GM12875 (cell line): ENCODE measurements at regions not wholly inside any gene's neighbourhood (a gene's known extent, or its start where the extent isn't known, plus 50 kb on each side); places are given as distances from the start of the nearest gene placed in this dataset.

ENCODE experiments used
- H3K4me3 ChIP-seq: one replicate; pipeline ENCODE4 v1.5.1; 2011; ENCODE audit warnings: low read depth, low read length, control low read depth
- TF ChIP-seq, protein P1 (sequence below): IDR thresholded peaks from 2 replicates; pipeline ENCODE4 v1.5.1; 2011; ENCODE audit warnings: low read depth, mild to moderate bottlenecking, control low read depth, inconsistent platforms, low read length, moderate library complexity, borderline replicate concordance; ENCODE audit not compliant: insufficient read depth

DNA sequence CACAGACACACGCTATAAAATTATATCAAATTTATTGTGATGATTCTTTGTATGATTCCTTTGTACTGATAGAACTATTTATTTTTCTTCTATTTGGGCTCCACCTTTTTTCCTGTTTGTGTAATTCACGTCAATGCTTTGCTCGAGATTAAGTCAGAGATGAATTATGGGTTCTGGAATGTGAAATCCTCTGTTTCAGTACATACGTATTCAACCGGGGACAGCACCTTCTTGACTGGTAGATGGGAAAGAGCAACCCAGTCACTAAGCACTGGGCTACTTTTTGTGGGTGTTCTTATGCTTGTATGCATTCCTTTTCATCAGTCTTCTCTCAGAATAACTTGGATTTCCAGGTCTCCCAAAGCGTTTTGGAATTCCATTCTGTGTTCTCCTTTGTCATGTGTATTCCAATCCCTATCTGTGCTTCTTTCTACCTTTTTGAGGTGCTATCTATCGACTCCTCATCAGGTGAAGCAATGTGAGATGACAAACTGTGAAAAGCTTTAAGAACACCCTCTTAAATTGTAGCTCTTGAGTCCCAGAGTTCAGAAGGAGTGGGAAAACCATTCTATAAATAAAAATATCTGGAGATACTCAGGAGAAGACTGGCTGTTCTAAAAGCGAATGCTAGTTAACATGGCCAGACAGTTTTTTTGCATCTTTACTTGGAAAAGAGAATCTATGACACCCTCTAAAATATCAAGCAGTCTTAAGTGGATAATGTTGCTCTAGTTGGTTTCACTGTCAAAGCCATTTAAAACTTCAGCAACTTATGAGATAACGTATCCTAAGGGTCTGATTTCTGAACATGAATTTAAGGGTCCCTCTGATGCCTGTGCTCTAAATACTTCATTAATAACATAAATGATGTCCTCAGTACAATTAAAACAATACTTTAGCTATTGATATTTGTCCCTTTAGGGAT lies 197.7 kb upstream of the PREP start:
- TF ChIP-seq, protein P1, sequence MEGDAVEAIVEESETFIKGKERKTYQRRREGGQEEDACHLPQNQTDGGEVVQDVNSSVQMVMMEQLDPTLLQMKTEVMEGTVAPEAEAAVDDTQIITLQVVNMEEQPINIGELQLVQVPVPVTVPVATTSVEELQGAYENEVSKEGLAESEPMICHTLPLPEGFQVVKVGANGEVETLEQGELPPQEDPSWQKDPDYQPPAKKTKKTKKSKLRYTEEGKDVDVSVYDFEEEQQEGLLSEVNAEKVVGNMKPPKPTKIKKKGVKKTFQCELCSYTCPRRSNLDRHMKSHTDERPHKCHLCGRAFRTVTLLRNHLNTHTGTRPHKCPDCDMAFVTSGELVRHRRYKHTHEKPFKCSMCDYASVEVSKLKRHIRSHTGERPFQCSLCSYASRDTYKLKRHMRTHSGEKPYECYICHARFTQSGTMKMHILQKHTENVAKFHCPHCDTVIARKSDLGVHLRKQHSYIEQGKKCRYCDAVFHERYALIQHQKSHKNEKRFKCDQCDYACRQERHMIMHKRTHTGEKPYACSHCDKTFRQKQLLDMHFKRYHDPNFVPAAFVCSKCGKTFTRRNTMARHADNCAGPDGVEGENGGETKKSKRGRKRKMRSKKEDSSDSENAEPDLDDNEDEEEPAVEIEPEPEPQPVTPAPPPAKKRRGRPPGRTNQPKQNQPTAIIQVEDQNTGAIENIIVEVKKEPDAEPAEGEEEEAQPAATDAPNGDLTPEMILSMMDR: no peak
- H3K4me3 ChIP-seq: no peak overlapping the region

DNA sequence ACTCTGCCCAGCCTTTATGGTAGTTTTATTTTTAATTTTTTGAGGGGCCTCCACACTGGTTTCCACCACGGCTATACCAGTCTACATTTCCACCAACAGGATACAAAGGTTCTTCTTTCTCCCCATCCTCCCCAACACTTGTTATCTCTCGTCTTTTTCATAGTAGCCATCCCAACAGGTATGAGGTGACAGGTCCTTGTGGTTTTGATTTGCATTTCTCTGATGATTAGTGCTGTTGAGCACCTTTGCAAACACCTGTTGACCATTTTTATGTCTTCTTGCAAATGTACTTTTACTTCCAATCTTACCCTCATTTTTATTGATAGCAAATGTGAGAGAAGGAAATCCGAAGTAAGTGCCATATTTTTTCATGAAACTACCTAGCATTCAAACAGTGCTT lies 195.4 kb upstream of the PREP start:
- H3K4me3 ChIP-seq: no peak overlapping the region
- TF ChIP-seq, protein P1: no peak

DNA sequence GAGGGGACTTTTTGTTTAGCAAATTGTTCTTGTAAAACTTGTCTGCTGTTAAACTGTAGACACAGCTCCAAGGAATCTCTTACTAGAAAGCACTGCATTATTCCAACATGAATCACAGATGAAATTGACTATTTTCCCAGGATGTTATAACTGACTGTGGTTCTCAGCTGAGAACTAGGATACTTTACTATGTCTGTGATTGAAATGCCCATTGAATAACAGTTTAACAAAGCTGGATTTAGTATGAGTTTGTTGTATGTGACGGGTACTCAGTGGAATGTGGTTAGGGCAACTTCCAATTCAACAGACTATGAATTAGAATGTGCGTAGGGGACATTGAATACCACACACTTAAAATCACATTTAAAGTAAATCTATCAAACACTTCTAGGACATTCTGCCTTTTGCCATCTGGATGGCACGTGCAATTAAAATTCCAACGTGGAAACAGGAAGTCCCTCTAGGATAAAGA lies 193.4 kb upstream of the PREP start:
- TF ChIP-seq, protein P1: no peak
- H3K4me3 ChIP-seq: no peak overlapping the region

DNA sequence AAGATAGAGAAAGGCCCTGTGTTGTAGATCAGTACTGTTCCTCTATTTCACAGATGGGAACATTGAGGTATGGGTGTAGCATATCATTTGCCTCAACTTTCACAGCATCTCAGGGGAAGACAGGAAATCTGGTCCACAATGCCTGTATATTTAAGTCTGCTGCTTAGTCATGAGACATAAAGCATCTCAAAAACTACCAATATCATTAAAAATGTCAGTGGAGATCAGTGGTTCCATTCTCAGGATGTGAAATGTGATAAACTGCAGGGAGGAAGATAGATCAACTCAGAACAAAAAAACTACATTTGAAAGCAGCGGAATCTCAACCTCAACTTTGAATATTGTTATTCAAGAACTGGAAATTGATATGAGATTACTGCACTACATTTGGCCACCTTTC lies 192.9 kb upstream of the PREP start:
- H3K4me3 ChIP-seq: no peak overlapping the region
- TF ChIP-seq, protein P1: no peak

DNA sequence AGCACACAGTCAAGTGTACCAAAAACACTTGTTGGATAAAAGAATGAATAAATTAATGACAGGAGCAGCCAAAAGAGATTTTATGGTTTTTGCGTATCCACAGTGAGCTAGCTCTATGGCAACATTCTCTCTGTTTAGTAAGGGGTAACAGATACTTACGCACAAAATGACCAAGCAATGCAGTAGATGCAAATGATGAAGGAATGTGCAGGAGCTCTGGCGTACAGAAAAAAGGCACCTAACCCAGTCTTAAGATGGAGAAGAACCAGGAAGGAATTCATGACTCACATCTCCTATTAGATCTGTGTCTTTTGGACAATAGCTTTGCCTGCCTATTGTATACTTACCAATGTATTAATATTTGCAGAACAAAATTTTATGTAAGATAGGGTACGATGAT lies 191.9 kb upstream of the PREP start:
- TF ChIP-seq, protein P1: no peak
- no peak overlapping the region for H3K4me3 ChIP-seq

DNA sequence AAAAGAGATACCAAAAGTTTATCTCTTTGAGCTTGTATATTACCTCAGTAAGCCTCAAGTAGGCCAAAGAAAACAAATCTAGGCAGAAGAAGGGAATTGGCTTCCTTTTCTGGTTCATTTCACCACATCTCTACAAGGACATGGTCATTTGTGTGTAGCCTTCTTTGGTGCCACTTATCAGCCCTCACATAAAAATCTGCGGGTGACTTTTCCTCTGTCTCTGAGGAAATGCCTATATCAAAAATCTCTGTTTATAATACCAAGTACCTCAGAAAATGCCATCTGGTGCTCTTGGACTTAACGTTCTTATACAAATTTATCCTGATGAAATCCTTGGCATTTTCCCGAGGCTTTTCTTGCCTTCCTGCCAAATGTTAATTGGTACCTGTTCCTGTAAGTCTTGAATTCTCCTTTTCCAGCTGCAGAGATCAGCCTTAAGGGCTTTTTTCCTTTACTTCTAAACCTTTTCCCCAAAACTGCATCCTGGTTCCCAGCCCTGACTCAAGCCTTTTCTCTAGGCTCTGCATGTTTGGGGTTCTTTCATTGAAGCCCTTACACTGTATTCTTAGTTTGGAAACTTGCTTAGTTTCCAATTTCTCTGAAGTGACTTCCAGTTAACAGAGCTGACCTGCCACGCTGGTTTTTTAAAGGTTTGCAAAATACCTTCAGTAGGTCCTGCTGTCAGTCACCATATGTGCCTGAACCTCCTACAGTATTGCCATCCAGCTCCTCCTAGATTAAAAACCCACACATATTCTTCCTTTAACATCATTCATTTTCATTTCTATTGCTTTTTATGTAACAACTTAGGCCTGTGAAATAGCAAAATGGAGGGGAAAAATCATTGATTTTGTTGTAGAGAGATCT lies 191.2 kb upstream of the PREP start:
- no peak overlapping the region for H3K4me3 ChIP-seq
- TF ChIP-seq, protein P1: no peak
